ENCODE measurements at regions not wholly inside any gene's neighbourhood (a gene's known extent, or its start where the extent isn't known, plus 50 kb on each side); places are given as distances from the start of the nearest gene placed in this dataset.

- TF ChIP-seq CTCF (conservative IDR thresholded peaks at IDR 0.05; ENCODE audit: control insufficient read depth, insufficient read depth, low read depth, low read length), result no peak
- H3K4me3 ChIP-seq (ENCODE audit: control insufficient read depth, low read depth, low read length), result no peak overlapping the region
- DNase-seq (ENCODE audit: low read depth), result no peak
Observed at GRCh38 chr15:62799919-62800318, 242.6 kb upstream of the TPM1 start.

GRCh38 chr15:62802612-62803011 lies 239.9 kb upstream of the TPM1 start:
- no peak for TF ChIP-seq CTCF (conservative IDR thresholded peaks at IDR 0.05; ENCODE audit: control insufficient read depth, insufficient read depth, low read depth, low read length)
- DNase-seq (ENCODE audit: low read depth), result no peak
- H3K4me3 ChIP-seq (ENCODE audit: control insufficient read depth, low read depth, low read length), result no peak overlapping the region

- no peak for DNase-seq (ENCODE audit: low read depth)
- H3K4me3 ChIP-seq (ENCODE audit: control insufficient read depth, low read depth, low read length), result no peak overlapping the region
- TF ChIP-seq CTCF (conservative IDR thresholded peaks at IDR 0.05; ENCODE audit: control insufficient read depth, insufficient read depth, low read depth, low read length), result no peak
Observed at GRCh38 chr15:62803856-62804400, 238.6 kb upstream of the TPM1 start.

GRCh38 chr15:62805502-62805901 lies 237.0 kb upstream of the TPM1 start:
- no peak overlapping the region for H3K4me3 ChIP-seq (ENCODE audit: control insufficient read depth, low read depth, low read length)
- no peak for TF ChIP-seq CTCF (conservative IDR thresholded peaks at IDR 0.05; ENCODE audit: control insufficient read depth, insufficient read depth, low read depth, low read length)
- DNase-seq (ENCODE audit: low read depth), result no peak

GRCh38 chr15:62807539-62808130 lies 234.9 kb upstream of the TPM1 start:
- TF ChIP-seq CTCF (conservative IDR thresholded peaks at IDR 0.05; ENCODE audit: control insufficient read depth, insufficient read depth, low read depth, low read length), result no peak
- DNase-seq (ENCODE audit: low read depth), result no peak
- H3K4me3 ChIP-seq (ENCODE audit: control insufficient read depth, low read depth, low read length), result no peak overlapping the region

GRCh38 chr15:62809115-62809967 lies 233.2 kb upstream of the TPM1 start:
- DNase-seq (ENCODE audit: low read depth), result peak; percentile 74
- H3K4me3 ChIP-seq (ENCODE audit: control insufficient read depth, low read depth, low read length), result no peak overlapping the region
- TF ChIP-seq CTCF (conservative IDR thresholded peaks at IDR 0.05; ENCODE audit: control insufficient read depth, insufficient read depth, low read depth, low read length), result no peak
